ENCODE measurements at regions not wholly inside any gene's neighbourhood (a gene's known extent, or its start where the extent isn't known, plus 50 kb on each side); places are given as distances from the start of the nearest gene placed in this dataset.
A peak's percentile ranks its signal among the peaks of the same experiment; 100 is the strongest.

- ATAC-seq (no peak), DNase-seq (ENCODE audit: low spot score) (no peak), FAIRE-seq (no peak)
- 38% methylated on average over 21 of the region's 22 CpGs for WGBS (ENCODE audit: low lambda C conversion rate)
- Histone ChIP-seq H3K79me2 (ENCODE audit: insufficient read depth, low read length) (no peaks in the 10 kb centered on the region), H3K27me3 (ENCODE audit: control insufficient read depth in 1 of 2, insufficient read depth in 2 of 2, low read length in 2 of 2) (peaks cover 12 to 30% of the 10 kb centered on the region in 2 experiments; a peak in 4 of 5 replicates), H2AFZ (ENCODE audit: low read length) (no peak overlapping the region), H4K20me1 (ENCODE audit: insufficient read depth, low read length) (peaks cover 4% of the 10 kb centered on the region; the same call in 1 of the 2 replicates), H3K4me3 (replicated peaks in 1 of 3; ENCODE audit: insufficient read depth in 1 of 3, low read depth in 2 of 3, low read length in 3 of 3) (no peak overlapping the region; a peak in 1 of 6 replicates), H3K36me3 (replicated peaks in 1 of 2; ENCODE audit: control insufficient read depth in 1 of 2, insufficient read depth in 2 of 2, low read length in 2 of 2) (no peaks in the 10 kb centered on the region), H3K9me3 (ENCODE audit: low read length) (no peaks in the 10 kb centered on the region), H3K27ac (ENCODE audit: extremely low read length, insufficient read depth, low read length) (no peak overlapping the region), H3K4me1 (ENCODE audit: insufficient read depth, low read length) (peaks cover 47% of the 10 kb centered on the region), H3K4me2 (ENCODE audit: low read depth, low read length) (peak overlapping the region; percentile 13), H3K9ac (ENCODE audit: insufficient read depth, low read depth, low read length) (no peak overlapping the region)
- intact Hi-C loops (cut with micrococcal nuclease; ENCODE audit: unreplicated experiment): loop anchor here (10.0 kb wide), 2 partner anchors 216 to 316 kb away; partner anchors contain the start of gene GSE1
- POLR2A ChIA-PET: no interaction called here
- BruUV-seq (replicated peaks): no TSS peak
- in situ Hi-C loops (cut with HindIII; ENCODE audit: extremely low pct_ligation_motif_present, low pct_unique_long_range_greater_than_20kb): no loop called here
- CTCF ChIA-PET (ENCODE audit: low intra/inter-chr PET ratio, low total read pairs): no interaction called here
- TF ChIP-seq TERF1 (CRISPR knock-in tag; IDR thresholded peaks at IDR 0.05): no peak
- TF ChIP-seq SKI (IDR thresholded peaks at IDR 0.05; ENCODE audit: partially characterized antibody): no peak
- no peak for TF ChIP-seq ZNF792 (CRISPR knock-in tag; IDR thresholded peaks at IDR 0.05)
- TF ChIP-seq PCBP2 (optimal IDR thresholded peaks at IDR 0.05; ENCODE audit: low read depth, low read length, poor library complexity, severe bottlenecking): no peak
- TF ChIP-seq SP4 (CRISPR knock-in tag; IDR thresholded peaks at IDR 0.05): no peak
- TF ChIP-seq ZC3H4 (CRISPR knock-in tag; IDR thresholded peaks at IDR 0.05; ENCODE audit: borderline replicate concordance): no peak
- peak; percentile 42; the same call in 1 of the 2 replicates for TF ChIP-seq BHLHE40 (IDR thresholded peaks at IDR 0.05; ENCODE audit: low read length)
- TF ChIP-seq ZNF275 (CRISPR knock-in tag; IDR thresholded peaks at IDR 0.05; ENCODE audit: borderline replicate concordance): no peak
- no peak for TF ChIP-seq PLSCR1 (CRISPR knock-in tag; IDR thresholded peaks at IDR 0.05; ENCODE audit: borderline replicate concordance)
- peak; percentile 41; the same call in 1 of the 2 replicates for TF ChIP-seq PATZ1 (CRISPR knock-in tag; IDR thresholded peaks at IDR 0.05)
- TF ChIP-seq ZBTB46 (CRISPR knock-in tag; IDR thresholded peaks at IDR 0.05; ENCODE audit: borderline replicate concordance): no peak
- TF ChIP-seq KDM1A (CRISPR knock-in tag; IDR thresholded peaks at IDR 0.05): no peak
- TF ChIP-seq CHCHD3 (CRISPR knock-in tag; IDR thresholded peaks at IDR 0.05): 0 out of 2 replicates have a peak, but pooled peaks have one; percentile 35
- TF ChIP-seq ZBTB33 (CRISPR knock-in tag; IDR thresholded peaks at IDR 0.05): no peak
These were observed 214.2 kb upstream of the GSE1 start for GRCh38 chr16:85398688-85399582.
